ENCODE measurements at regions not wholly inside any gene's neighbourhood (a gene's known extent, or its start where the extent isn't known, plus 50 kb on each side); places are given as distances from the start of the nearest gene placed in this dataset.

DNA sequence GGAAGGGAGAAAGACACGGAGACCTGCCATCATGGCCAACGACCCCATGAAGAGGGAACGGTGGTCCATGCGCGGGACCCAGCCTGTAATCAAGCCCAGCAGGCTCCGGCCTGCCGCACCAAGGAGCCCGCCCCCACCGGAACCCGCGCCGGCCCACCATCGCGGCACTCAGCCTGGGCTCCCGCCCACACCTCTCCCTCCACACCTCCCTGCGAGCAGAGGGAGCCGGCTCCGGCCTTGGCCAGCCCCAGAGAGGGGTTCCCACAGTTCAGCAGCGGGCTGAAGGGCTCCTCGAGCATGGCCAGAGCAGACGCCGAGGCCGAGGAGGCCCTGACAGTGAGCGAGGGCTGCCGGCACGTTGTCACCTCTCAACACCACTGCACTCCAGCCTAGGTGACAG, 1302.8 kb upstream of the CNTN5 start:
- H3K36me3 Mint-ChIP-seq (ENCODE audit: low read depth): no peaks in the 10 kb centered on the region
- no peak for DNase-seq (ENCODE audit: low spot score)
- H3K27ac Mint-ChIP-seq: no peak overlapping the region
- H3K4me3 Mint-ChIP-seq: no peak overlapping the region
- H3K27me3 Mint-ChIP-seq (ENCODE audit: low read depth): no peaks in the 10 kb centered on the region
- H3K9me3 Mint-ChIP-seq: peaks cover 12% of the 10 kb centered on the region
- H3K4me1 Mint-ChIP-seq (ENCODE audit: low read depth): no peaks in the 10 kb centered on the region

- no peak overlapping the region for H3K27ac Mint-ChIP-seq
- H3K4me3 Mint-ChIP-seq: no peak overlapping the region
- DNase-seq (ENCODE audit: low spot score): no peak
- peaks cover 23% of the 10 kb centered on the region for H3K9me3 Mint-ChIP-seq
- H3K36me3 Mint-ChIP-seq (ENCODE audit: low read depth): no peaks in the 10 kb centered on the region
- H3K27me3 Mint-ChIP-seq (ENCODE audit: low read depth): no peaks in the 10 kb centered on the region
- H3K4me1 Mint-ChIP-seq (ENCODE audit: low read depth): no peaks in the 10 kb centered on the region
These were observed 1298.7 kb upstream of the CNTN5 start for GRCh38 chr11:97722065-97722464.

- no peaks in the 10 kb centered on the region for H3K36me3 Mint-ChIP-seq (ENCODE audit: low read depth)
- no peaks in the 10 kb centered on the region for H3K27me3 Mint-ChIP-seq (ENCODE audit: low read depth)
- H3K9me3 Mint-ChIP-seq: peaks cover 28% of the 10 kb centered on the region
- DNase-seq (ENCODE audit: low spot score): no peak
- no peak overlapping the region for H3K4me3 Mint-ChIP-seq
- H3K27ac Mint-ChIP-seq: no peak overlapping the region
- H3K4me1 Mint-ChIP-seq (ENCODE audit: low read depth): no peaks in the 10 kb centered on the region
These were observed 1298.0 kb upstream of the CNTN5 start for GRCh38 chr11:97722721-97723120.

DNA sequence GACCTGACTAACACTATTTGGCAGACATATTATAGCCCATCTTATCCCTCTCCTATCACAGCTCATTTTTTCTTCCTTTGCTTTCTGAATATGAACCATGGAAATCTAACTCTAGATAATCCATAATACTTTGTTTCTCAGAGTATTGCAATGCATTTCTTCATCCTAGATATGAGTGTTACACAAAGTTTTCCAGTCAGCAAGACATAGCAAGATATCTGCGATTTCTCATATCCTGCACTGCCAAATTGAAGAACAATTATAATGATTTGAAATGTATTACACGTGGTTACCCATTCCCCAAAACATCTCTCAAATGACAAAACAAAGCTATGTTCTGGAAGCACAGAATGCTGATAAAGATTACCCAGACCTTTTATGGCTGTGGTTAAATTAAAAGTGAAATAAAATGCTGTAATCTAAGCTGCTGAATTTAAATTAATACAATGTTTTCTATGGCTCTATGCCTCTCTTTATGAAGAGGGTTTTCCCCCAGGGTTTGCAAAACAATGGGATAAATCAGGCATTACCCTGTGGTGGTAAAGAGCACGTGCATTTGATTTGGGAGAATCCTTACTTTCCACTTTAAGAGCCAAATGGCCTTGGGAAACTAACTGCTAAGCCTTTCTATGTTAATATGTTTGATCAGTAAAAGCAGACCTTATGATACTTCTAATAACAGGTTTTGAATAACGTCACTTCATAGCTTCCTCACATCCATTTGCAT, 1291.0 kb upstream of the CNTN5 start:
- Mint-ChIP-seq H3K36me3 (ENCODE audit: low read depth) (no peaks in the 10 kb centered on the region), H3K4me1 (ENCODE audit: low read depth) (no peaks in the 10 kb centered on the region), H3K27me3 (ENCODE audit: low read depth) (no peaks in the 10 kb centered on the region), H3K4me3 (no peak overlapping the region), H3K9me3 (peaks cover 28% of the 10 kb centered on the region), H3K27ac (no peak overlapping the region)
- no peak for DNase-seq (ENCODE audit: low spot score)

- H3K27ac Mint-ChIP-seq: no peak overlapping the region
- DNase-seq (ENCODE audit: low spot score): no peak
- no peak overlapping the region for H3K4me3 Mint-ChIP-seq
- H3K36me3 Mint-ChIP-seq (ENCODE audit: low read depth): no peaks in the 10 kb centered on the region
- H3K9me3 Mint-ChIP-seq: peaks cover 29% of the 10 kb centered on the region
- no peaks in the 10 kb centered on the region for H3K4me1 Mint-ChIP-seq (ENCODE audit: low read depth)
- H3K27me3 Mint-ChIP-seq (ENCODE audit: low read depth): no peaks in the 10 kb centered on the region
These were observed 1288.6 kb upstream of the CNTN5 start for GRCh38 chr11:97732011-97732632.

- no peak for DNase-seq (ENCODE audit: low spot score)
- no peaks in the 10 kb centered on the region for H3K36me3 Mint-ChIP-seq (ENCODE audit: low read depth)
- no peaks in the 10 kb centered on the region for H3K4me1 Mint-ChIP-seq (ENCODE audit: low read depth)
- H3K4me3 Mint-ChIP-seq: no peak overlapping the region
- H3K27ac Mint-ChIP-seq: no peak overlapping the region
- H3K27me3 Mint-ChIP-seq (ENCODE audit: low read depth): no peaks in the 10 kb centered on the region
- peaks cover 33% of the 10 kb centered on the region for H3K9me3 Mint-ChIP-seq
These were observed 1282.0 kb upstream of the CNTN5 start for GRCh38 chr11:97738751-97739150.

DNA sequence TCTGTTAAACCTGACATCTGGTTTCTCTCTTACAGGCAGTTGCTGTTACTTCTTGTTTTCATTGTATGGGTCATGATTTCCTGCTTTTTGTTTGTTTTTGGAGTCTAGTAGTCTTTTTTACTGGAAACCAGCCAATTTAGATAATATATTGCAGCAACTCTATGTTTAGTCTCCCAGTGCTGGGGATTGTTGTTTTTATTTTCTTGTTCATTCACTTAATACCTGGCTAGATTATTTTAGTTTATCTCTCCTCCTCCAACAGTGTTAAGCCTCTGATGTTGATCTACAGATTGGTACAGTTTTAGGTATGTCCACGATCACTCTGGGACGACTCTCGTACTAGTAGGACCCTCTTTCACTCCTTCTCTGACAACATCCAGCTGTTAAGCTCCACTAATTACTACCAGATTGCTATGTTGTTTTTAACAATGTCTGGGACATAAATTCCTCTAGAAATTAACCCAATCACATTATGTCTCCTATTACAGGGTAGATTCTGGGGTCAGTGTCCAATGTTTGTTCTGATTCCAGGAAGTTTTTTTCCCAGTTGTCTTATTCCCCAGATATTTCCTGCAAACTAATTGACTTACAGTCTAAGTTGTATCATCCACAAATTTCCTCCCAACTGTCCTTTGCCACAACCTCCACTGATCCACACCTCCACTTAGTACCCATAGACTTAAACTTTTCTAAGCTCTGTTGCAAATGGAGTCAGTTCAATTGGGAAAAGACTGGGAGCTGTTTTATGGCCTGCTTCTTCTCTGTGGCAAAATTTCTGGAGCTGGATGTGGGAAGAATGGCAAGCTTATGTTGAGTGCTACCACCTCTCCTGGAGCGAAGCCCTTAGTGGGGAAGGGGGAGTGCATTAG, 1280.6 kb upstream of the CNTN5 start:
- no peaks in the 10 kb centered on the region for H3K4me1 Mint-ChIP-seq (ENCODE audit: low read depth)
- H3K27me3 Mint-ChIP-seq (ENCODE audit: low read depth): no peaks in the 10 kb centered on the region
- no peak for DNase-seq (ENCODE audit: low spot score)
- no peak overlapping the region for H3K4me3 Mint-ChIP-seq
- peaks cover 33% of the 10 kb centered on the region for H3K9me3 Mint-ChIP-seq
- H3K27ac Mint-ChIP-seq: no peak overlapping the region
- no peaks in the 10 kb centered on the region for H3K36me3 Mint-ChIP-seq (ENCODE audit: low read depth)

DNA sequence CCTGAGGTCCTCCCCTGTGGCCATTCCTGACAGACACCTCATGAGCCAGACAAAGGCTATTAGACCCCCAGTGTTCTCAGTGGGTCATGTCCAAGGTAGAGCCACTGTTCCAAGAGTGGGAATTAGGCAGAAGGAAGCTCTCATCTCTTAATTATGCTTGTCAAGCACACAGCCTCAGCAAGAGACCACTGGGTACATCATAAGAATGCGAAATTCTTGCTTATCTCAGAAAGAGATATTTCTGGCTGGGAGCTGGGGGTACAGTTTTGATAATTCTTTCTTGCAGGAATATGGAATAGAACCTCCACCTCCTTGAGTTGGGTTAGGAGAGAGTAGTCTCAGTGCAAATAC, 1280.0 kb upstream of the CNTN5 start:
- no peak for DNase-seq (ENCODE audit: low spot score)
- peaks cover 33% of the 10 kb centered on the region for H3K9me3 Mint-ChIP-seq
- H3K27ac Mint-ChIP-seq: no peak overlapping the region
- no peak overlapping the region for H3K4me3 Mint-ChIP-seq
- H3K27me3 Mint-ChIP-seq (ENCODE audit: low read depth): no peaks in the 10 kb centered on the region
- H3K4me1 Mint-ChIP-seq (ENCODE audit: low read depth): no peaks in the 10 kb centered on the region
- no peaks in the 10 kb centered on the region for H3K36me3 Mint-ChIP-seq (ENCODE audit: low read depth)

DNA sequence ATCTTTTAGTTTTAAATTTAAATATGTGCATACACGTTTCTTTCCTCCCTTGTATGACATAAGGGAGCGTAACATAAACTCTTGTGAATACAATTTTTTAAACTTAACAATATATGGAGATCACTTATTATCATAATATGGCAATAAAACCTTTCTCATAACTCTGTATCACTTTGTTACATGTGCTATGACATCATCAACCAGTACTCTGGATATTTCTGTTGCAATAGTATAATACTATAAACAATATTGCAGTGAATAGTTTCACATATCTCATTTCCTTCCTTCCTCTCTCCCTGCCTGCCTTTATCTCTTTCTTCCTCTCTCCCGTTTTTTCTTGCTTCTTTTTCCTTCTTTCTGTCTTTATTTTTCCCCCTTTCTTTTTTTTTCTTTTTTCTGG, 1278.0 kb upstream of the CNTN5 start:
- no peaks in the 10 kb centered on the region for H3K36me3 Mint-ChIP-seq (ENCODE audit: low read depth)
- DNase-seq (ENCODE audit: low spot score): no peak
- peaks cover 33% of the 10 kb centered on the region for H3K9me3 Mint-ChIP-seq
- no peaks in the 10 kb centered on the region for H3K4me1 Mint-ChIP-seq (ENCODE audit: low read depth)
- no peak overlapping the region for H3K27ac Mint-ChIP-seq
- no peak overlapping the region for H3K4me3 Mint-ChIP-seq
- no peaks in the 10 kb centered on the region for H3K27me3 Mint-ChIP-seq (ENCODE audit: low read depth)

DNA sequence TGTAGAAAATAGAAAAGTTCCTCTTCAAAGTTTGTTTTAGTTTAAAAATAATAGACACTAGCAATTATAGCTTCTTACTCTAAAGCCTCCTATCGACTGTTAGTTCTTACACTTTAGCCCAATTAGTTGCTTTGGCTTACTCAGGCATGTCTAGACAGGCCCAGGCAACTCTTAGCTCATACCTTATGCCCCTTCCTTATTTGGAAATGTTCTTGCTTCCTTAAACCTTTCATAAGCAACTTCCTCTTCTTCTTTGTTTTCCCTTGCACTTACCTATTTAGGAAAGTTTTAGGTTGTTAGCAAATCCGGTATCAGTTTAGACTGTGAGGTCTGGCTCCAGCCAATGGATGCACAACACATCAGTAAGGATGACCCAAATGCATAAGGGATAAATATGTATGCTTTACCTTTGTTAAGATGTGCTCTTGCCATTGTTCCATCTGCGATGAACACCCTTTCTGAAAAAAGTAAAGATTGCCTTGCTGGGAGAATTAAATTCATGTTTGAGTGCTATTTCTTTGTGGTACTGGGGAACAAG, 1277.5 kb upstream of the CNTN5 start:
- no peaks in the 10 kb centered on the region for H3K36me3 Mint-ChIP-seq (ENCODE audit: low read depth)
- no peaks in the 10 kb centered on the region for H3K27me3 Mint-ChIP-seq (ENCODE audit: low read depth)
- no peak overlapping the region for H3K27ac Mint-ChIP-seq
- no peaks in the 10 kb centered on the region for H3K4me1 Mint-ChIP-seq (ENCODE audit: low read depth)
- no peak for DNase-seq (ENCODE audit: low spot score)
- H3K9me3 Mint-ChIP-seq: peaks cover 33% of the 10 kb centered on the region
- H3K4me3 Mint-ChIP-seq: no peak overlapping the region

- H3K9me3 Mint-ChIP-seq: peaks cover 35% of the 10 kb centered on the region
- H3K4me1 Mint-ChIP-seq (ENCODE audit: low read depth): no peaks in the 10 kb centered on the region
- H3K27me3 Mint-ChIP-seq (ENCODE audit: low read depth): no peaks in the 10 kb centered on the region
- no peaks in the 10 kb centered on the region for H3K36me3 Mint-ChIP-seq (ENCODE audit: low read depth)
- no peak overlapping the region for H3K27ac Mint-ChIP-seq
- DNase-seq (ENCODE audit: low spot score): no peak
- H3K4me3 Mint-ChIP-seq: no peak overlapping the region
These were observed 1275.2 kb upstream of the CNTN5 start for GRCh38 chr11:97745515-97746050.

- H3K27me3 Mint-ChIP-seq (ENCODE audit: low read depth): no peaks in the 10 kb centered on the region
- no peaks in the 10 kb centered on the region for H3K36me3 Mint-ChIP-seq (ENCODE audit: low read depth)
- H3K4me1 Mint-ChIP-seq (ENCODE audit: low read depth): no peaks in the 10 kb centered on the region
- DNase-seq (ENCODE audit: low spot score): no peak
- no peak overlapping the region for H3K27ac Mint-ChIP-seq
- peaks cover 35% of the 10 kb centered on the region for H3K9me3 Mint-ChIP-seq
- H3K4me3 Mint-ChIP-seq: no peak overlapping the region
These were observed 1273.9 kb upstream of the CNTN5 start for GRCh38 chr11:97746818-97747217.

- Mint-ChIP-seq H3K4me3 (no peak overlapping the region), H3K4me1 (ENCODE audit: low read depth) (no peaks in the 10 kb centered on the region), H3K27me3 (ENCODE audit: low read depth) (no peaks in the 10 kb centered on the region)
These were observed 1269.3 kb upstream of the CNTN5 start for GRCh38 chr11:97751405-97751804.

DNA sequence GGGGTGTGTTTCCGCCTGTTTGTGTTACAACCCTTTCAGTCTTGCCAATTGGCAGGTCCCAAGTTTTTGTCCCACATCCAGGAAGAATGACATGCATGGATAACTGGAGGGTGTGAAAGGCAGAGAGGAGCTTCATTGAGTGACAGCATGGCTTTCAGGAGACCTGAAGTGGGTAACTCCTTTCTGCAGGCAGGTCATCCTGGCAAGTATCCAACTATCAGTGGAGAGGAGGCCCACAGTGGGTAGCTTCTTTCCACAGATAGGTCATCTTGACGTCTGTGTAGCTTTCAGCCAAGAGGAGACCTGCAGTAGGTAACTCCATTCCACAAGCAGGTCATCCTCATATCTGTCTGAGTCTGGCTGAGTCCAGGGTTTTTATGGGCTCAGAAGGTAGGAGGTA, 1268.8 kb upstream of the CNTN5 start:
- DNase-seq (ENCODE audit: low spot score): no peak
- no peak overlapping the region for H3K27ac Mint-ChIP-seq
- no peaks in the 10 kb centered on the region for H3K4me1 Mint-ChIP-seq (ENCODE audit: low read depth)
- no peaks in the 10 kb centered on the region for H3K27me3 Mint-ChIP-seq (ENCODE audit: low read depth)
- no peaks in the 10 kb centered on the region for H3K36me3 Mint-ChIP-seq (ENCODE audit: low read depth)
- H3K4me3 Mint-ChIP-seq: no peak overlapping the region
- peaks cover 22% of the 10 kb centered on the region for H3K9me3 Mint-ChIP-seq

More at GRCh38 chr11:97751405-97751804, 1269.3 kb upstream of the CNTN5 start:
- DNase-seq (ENCODE audit: low spot score): no peak
- no peak overlapping the region for H3K27ac Mint-ChIP-seq
- H3K36me3 Mint-ChIP-seq (ENCODE audit: low read depth): no peaks in the 10 kb centered on the region
- H3K9me3 Mint-ChIP-seq: peaks cover 24% of the 10 kb centered on the region

All from T-helper 2 cell treated with Interferon-gamma antibody and Interleukin-4, amounts not matched to agents 5 μg/mL and 100 μg/mL, for 36 hours (primary cell).